Left kidney (tissue), 1 donor: ENCODE measurements at regions not wholly inside any gene's neighbourhood (a gene's known extent, or its start where the extent isn't known, plus 50 kb on each side); places are given as distances from the start of the nearest gene placed in this dataset.

Experiments used
- DNase-seq: peaks from one replicate; pipeline ENCODE4 v3.0.0-alpha.2; 2013

- DNase-seq = no peak
These were observed 170.4 kb downstream of the RSL24D1 start for GRCh38 chr15:55026381-55026780.

- DNase-seq = no peak
These were observed 179.1 kb downstream of the RSL24D1 start for GRCh38 chr15:55017635-55018034.

DNA sequence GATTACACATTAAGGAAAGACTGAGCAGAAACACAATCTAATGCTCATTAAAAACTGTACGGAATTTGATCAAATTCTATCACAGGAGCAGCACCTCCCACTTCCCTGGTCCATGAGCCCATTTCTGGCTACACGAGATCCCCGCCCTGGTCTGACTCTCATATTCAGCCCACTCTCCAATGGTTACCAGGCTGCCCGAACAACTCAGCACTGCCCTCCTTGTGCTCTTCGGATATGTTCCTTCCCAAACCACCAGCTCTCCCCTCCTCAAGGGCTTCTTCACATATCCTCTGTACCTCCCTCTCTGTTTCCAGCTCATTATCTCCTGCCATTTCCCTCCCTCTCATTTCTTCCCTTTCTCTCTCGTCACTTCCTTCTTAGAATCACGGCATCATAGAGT is 180.5 kb downstream of the RSL24D1 start:
- DNase-seq = no peak

- no peak for DNase-seq
These were observed 181.7 kb downstream of the RSL24D1 start for GRCh38 chr15:55015093-55015445.

GRCh38 chr15:55014391-55015092 is 182.2 kb downstream of the RSL24D1 start:
- no peak for DNase-seq

- no peak for DNase-seq
These were observed 188.3 kb downstream of the RSL24D1 start for GRCh38 chr15:55008421-55008820.

GRCh38 chr15:55007561-55007960 is 189.2 kb downstream of the RSL24D1 start:
- DNase-seq = no peak

- no peak for DNase-seq
These were observed 191.1 kb downstream of the RSL24D1 start for GRCh38 chr15:55005679-55006078.

- DNase-seq = no peak
These were observed 192.5 kb downstream of the RSL24D1 start for GRCh38 chr15:55003965-55004873.

DNA sequence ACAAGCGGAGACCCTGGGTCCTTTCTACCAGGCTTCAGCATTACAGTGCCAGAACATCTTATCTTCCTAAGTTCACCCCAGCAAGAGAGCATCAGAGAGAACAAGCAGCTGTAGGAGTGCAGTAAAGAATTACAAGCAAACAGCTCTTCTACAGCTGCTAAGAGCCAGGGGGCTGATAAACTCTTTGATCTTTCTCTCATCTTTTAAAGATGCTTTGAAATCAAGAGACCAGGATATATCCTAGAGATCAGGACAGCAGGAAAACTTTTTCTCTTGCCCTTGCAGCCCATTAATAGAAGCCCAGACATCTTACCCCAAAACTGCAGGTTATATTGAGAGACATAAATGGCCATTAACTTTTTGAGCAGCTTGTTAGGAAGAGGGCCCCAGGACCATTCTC is 198.1 kb downstream of the RSL24D1 start:
- no peak for DNase-seq

DNA sequence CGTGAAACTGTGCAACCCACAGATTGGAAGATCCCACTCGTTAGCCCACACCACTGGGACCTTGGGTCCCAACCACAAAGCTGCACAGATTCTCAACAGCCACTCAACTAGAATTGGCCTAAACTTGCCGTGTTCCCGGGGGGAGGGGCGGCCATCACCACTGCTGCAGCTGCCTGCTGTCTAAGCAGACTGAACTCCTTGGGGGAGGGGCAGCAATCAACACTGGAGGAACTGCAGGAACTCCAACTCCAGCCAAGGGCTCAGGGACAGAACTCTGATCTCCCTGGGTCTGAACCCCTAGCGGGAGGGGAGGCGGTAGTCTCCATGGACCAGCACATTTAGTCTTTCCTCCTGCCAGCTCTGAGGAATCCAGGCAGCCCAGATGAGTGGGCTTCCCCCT is 205.9 kb downstream of the RSL24D1 start:
- no peak for DNase-seq

DNA sequence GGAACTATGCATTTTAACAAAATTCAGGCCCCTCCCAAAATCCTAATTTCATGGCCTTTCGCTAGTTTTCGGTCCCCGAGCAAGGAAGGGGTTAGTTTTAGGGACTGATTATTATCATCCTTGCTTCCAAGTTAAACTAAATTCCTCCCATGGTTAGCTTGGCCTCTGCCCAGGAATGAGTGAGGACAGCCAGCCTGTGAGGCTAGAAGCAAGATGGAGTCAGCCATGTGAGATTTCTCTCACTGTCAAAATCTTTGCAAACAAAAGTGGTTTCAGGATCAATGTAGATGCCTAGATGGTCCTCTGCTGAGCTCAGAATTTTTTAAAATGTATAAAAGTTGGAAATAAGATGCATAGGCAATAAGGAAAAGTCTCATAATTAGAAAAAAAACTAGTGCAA is 208.9 kb downstream of the RSL24D1 start:
- peak; percentile 27 for DNase-seq

GRCh38 chr15:54979964-54980363 is 216.8 kb downstream of the RSL24D1 start:
- DNase-seq = no peak

GRCh38 chr15:54962637-54963036 is 234.1 kb downstream of the RSL24D1 start:
- DNase-seq = no peak

- no peak for DNase-seq
These were observed 236.5 kb downstream of the RSL24D1 start for GRCh38 chr15:54960266-54960665.

DNA sequence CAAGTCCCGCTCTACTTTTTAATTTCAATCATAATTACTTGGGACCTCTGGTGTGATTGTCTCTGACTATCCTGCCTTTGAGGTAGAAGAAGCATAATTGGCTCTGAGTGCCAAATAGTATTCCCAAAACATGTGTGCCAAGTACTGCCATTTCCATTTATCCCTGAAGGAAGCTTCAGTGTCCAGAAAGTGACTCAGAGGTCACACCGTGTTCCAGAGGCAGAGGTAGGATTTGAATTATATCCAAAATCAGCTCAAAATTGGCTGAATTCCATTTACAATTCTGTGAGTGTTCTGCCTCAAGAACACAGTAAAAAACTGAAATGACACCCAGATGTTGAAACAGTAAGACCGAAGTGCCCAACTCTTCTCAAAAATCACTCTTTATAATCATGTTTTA is 255.3 kb downstream of the RSL24D1 start:
- no peak for DNase-seq

DNA sequence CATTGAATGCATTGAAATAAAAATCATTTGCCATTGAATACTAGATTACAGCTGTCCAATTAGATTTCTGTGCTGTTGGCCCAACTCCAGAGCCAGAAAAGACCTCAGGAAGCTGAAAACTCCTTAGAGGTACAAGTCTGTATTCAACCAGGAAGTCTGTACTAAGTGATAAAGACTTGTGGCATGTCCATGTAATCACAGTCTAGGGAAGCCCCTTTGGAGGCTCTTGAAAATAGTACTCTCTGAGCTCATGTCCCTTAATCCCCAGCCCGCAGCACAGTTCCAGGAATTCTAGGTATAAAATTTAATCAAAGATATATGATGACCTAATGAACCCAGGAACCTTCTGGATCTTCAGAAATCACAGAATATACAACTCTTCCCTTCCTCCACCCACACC is 279.4 kb downstream of the RSL24D1 start:
- no peak for DNase-seq

GRCh38 chr15:54915380-54915779 is 281.4 kb downstream of the RSL24D1 start:
- no peak for DNase-seq

- no peak for DNase-seq
These were observed 312.4 kb downstream of the RSL24D1 start for GRCh38 chr15:54884312-54884711.

GRCh38 chr15:54859982-54860381 is 336.8 kb downstream of the RSL24D1 start:
- DNase-seq = no peak

- DNase-seq = no peak
These were observed 342.1 kb downstream of the RSL24D1 start for GRCh38 chr15:54854667-54855066.

DNA sequence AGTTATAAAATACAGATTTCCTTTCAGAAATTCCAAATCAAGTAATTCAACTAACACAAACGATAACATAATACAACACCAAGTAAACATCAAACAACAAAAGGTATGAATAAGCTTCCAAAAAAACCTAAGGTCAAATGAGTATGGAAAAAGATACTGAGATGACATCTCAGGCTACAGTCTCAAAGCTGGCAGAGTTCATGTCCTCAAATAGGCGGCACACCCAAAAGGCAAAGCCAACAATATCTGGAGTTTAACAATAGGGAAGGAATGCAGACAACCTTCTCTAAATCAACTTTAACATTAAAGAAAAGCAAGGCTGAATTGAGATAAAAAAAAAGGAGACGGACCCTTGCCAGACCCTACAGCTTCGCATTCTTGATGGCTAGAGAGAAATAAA is 346.6 kb downstream of the RSL24D1 start:
- no peak for DNase-seq

DNA sequence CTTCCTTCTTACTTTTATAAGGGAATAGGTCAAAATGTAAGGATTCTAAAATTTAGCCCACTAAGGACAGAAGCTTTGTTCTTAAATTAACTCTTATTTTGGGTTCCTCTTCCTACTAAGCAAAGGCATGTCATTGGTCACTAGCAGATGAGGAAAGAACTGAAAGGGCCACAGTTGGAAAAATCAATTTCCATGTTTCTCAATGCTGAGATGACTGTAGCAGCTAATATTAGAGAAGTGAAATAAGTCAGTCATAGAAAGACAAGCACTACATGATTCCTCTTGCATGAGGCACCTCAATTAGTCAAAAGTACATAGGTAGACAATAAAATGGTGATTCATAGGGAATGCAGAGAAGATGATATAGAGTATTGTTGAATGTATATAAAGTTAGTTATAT is 353.7 kb downstream of the RSL24D1 start:
- DNase-seq = no peak
